GM12878 (cell line): ENCODE measurements at regions not wholly inside any gene's neighbourhood (a gene's known extent, or its start where the extent isn't known, plus 50 kb on each side); places are given as distances from the start of the nearest gene placed in this dataset.

ENCODE experiments used
- BACH1 ChIP-seq: fragments of 450-650 bp; IDR thresholded peaks from 2 replicates; pipeline ENCODE4 v1.6.1; 2017; ENCODE audit warnings: mild to moderate bottlenecking, borderline replicate concordance
- CHD4 ChIP-seq: fragments of 200-600 bp; sonication (generic); IDR thresholded peaks from 2 replicates; pipeline ENCODE4 v1.6.1; 2016; ENCODE audit warnings: mild to moderate bottlenecking
- ZNF274 ChIP-seq: IDR thresholded peaks from one replicate; pipeline ENCODE4 v1.8.0; 2011; ENCODE audit not compliant: insufficient read length, insufficient read depth
- TF ChIP-seq, protein P1 (sequence below): IDR thresholded peaks from 2 replicates; pipeline ENCODE4 v1.6.1; 2012; ENCODE audit warnings: mild to moderate bottlenecking, low read depth, low read length
- TF ChIP-seq, protein P2 (sequence below), 3 experiments: IDR thresholded peaks in 2 of 3; conservative IDR thresholded peaks in 1 of 3; 2 replicates each; pipeline ENCODE4 v1.5.1; 2011; ENCODE audit warnings: low read depth in 3 of 3, low read length in 3 of 3, mild to moderate bottlenecking in 3 of 3, control low read depth in 2 of 3, moderate library complexity in 2 of 3, inconsistent platforms in 1 of 3, mixed read lengths in 1 of 3; ENCODE audit not compliant: control insufficient read depth in 2 of 3, insufficient read depth in 1 of 3; ENCODE audit errors: extremely low read depth in 1 of 3

DNA sequence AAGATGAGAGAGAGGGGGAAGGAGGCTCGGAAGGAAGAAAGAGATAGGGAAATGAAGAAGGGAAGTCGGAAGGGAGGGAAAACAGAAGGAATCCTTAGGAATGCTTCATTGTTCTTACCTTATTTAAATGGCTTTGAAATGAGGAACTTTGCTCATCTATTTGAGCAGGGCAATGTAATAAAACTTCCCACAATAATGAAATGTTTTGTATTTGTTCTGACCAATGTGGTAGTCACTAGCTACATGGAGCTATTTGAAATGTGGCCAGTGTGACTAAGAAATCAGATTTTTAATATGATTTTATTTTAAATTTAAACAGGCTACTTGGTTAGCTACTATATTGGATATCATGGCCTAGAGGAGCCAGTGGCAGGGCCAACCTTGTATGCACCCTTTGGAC lies 510.6 kb downstream of the HTR7 start:
- TF ChIP-seq, protein P1, sequence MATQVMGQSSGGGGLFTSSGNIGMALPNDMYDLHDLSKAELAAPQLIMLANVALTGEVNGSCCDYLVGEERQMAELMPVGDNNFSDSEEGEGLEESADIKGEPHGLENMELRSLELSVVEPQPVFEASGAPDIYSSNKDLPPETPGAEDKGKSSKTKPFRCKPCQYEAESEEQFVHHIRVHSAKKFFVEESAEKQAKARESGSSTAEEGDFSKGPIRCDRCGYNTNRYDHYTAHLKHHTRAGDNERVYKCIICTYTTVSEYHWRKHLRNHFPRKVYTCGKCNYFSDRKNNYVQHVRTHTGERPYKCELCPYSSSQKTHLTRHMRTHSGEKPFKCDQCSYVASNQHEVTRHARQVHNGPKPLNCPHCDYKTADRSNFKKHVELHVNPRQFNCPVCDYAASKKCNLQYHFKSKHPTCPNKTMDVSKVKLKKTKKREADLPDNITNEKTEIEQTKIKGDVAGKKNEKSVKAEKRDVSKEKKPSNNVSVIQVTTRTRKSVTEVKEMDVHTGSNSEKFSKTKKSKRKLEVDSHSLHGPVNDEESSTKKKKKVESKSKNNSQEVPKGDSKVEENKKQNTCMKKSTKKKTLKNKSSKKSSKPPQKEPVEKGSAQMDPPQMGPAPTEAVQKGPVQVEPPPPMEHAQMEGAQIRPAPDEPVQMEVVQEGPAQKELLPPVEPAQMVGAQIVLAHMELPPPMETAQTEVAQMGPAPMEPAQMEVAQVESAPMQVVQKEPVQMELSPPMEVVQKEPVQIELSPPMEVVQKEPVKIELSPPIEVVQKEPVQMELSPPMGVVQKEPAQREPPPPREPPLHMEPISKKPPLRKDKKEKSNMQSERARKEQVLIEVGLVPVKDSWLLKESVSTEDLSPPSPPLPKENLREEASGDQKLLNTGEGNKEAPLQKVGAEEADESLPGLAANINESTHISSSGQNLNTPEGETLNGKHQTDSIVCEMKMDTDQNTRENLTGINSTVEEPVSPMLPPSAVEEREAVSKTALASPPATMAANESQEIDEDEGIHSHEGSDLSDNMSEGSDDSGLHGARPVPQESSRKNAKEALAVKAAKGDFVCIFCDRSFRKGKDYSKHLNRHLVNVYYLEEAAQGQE = no peak
- TF ChIP-seq, protein P2, sequence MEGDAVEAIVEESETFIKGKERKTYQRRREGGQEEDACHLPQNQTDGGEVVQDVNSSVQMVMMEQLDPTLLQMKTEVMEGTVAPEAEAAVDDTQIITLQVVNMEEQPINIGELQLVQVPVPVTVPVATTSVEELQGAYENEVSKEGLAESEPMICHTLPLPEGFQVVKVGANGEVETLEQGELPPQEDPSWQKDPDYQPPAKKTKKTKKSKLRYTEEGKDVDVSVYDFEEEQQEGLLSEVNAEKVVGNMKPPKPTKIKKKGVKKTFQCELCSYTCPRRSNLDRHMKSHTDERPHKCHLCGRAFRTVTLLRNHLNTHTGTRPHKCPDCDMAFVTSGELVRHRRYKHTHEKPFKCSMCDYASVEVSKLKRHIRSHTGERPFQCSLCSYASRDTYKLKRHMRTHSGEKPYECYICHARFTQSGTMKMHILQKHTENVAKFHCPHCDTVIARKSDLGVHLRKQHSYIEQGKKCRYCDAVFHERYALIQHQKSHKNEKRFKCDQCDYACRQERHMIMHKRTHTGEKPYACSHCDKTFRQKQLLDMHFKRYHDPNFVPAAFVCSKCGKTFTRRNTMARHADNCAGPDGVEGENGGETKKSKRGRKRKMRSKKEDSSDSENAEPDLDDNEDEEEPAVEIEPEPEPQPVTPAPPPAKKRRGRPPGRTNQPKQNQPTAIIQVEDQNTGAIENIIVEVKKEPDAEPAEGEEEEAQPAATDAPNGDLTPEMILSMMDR (IDR thresholded peaks at IDR 0.05 in 2 of 3, conservative IDR thresholded peaks at IDR 0.05 in 1 of 3; ENCODE audit: control insufficient read depth in 2 of 3, extremely low read depth in 1 of 3, insufficient read depth in 1 of 3, low read depth in 3 of 3, low read length in 3 of 3) = no peak
- no peak for TF ChIP-seq BACH1
- no peak for TF ChIP-seq CHD4
- TF ChIP-seq ZNF274 = no peak
